ENCODE measurements at regions not wholly inside any gene's neighbourhood (a gene's known extent, or its start where the extent isn't known, plus 50 kb on each side); places are given as distances from the start of the nearest gene placed in this dataset.
"Not testable (repeated sequence)": the region's sequence is repeated elsewhere in the genome, so short reads cannot be mapped to it uniquely, and the experiment has no call there.

- DNase-seq = no peak
Observed at GRCh38 chr1:103344930-103345329, 180.6 kb upstream of the RNPC3 start.

DNA sequence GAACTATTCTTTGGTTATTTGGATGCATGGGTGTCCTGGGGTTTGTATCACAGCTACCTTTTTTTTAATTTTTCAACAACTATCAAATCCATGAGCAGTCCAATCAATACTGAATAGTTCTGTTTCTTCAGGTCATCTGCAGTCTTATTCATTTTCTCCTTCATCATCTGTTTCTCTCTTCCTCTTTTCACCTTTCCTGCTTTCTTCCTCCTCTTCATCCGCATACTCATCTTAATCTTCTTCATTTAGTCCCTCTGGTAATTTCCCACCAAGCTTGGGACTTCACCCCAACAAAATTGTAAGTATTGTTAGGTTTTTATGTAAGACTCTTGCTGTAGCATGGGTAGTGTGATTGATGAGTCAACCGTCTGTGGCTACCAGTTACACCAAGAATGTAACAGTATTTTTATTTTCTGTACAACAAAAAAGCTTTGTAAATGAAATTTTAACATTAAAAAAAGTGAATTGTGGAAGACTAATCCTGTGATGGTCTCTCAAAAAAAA lies 184.1 kb upstream of the RNPC3 start:
- DNase-seq = no peak

- DNase-seq = no peak
Observed at GRCh38 chr1:103337779-103338178, 187.7 kb upstream of the RNPC3 start.

- DNase-seq = no peak
Observed at GRCh38 chr1:103336408-103336807, 189.1 kb upstream of the RNPC3 start.

DNA sequence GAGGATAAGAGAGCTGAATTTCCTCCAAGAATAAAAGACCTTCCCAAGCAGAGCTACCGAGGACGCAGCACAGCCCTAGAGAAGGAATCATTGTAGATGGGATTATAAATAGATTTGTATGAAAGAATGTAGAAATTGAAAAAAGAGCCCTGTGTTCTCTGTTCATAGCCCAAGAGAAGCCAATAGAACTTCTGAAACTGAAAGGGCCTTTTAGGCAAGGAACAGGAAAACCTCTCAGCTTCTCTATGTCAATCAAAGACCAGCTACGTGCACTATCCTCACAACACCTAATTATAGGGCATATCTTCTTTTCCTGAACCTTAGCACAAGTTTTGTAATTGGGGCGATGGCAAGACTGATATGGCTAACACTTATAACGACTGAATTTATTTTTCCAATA lies 192.4 kb upstream of the RNPC3 start:
- no peak for DNase-seq

DNA sequence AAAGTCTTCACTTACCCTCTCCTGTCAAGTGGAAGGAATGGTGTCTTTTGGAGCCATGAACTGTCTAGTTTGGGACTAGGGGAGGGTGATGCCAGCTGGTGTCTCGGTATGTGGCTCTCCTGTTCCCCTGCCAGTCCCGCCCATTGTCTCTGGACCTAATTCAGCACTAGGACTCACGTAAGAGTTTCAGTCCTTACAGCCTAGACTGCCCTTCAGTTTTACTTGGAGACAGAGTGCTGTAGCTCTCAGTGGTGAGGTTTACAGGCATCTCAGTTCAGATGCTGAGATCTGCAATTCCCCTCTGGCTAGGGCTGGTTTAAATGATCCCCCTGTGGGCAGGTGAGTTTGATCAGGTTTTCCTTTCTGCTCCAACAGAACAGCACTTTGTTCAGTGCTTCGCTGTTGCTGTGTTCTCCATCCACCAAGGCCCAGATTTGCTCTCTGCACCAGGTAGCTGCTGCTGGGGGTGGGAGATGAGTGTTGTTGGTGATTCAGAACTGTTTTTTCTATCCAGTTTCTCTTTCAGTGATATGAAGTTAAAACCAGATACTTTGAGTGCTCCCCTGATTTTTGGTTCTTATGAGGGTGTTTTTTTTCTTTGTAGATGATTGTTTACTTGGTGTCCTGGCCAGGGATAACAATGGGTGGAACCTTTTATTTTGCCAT lies 198.3 kb upstream of the RNPC3 start:
- no peak for DNase-seq

DNA sequence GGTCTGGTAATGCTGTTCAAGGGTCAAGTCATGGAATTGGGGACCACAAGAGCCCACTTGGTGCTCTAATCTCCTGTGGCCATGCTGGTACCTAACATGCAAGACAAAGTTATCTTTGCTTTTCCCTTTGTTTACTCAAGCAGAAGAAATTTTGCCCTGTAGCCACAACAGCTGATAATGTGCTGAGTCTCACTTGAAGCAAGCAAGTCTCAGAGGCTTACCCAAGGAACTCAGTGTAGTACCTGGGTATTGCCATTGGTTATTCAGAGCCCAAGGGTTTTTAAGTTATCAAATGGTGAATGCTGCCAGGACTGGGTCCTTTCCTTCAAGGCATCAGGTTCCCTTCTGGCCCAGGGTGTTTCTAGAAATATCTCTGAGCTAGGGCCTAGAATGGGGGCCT lies 198.9 kb upstream of the RNPC3 start:
- no peak for DNase-seq

- DNase-seq = no peak
Observed at GRCh38 chr1:103309786-103310185, 201.5 kb upstream of the COL11A1 start.

GRCh38 chr1:103307751-103308150 lies 199.4 kb upstream of the COL11A1 start:
- no peak for DNase-seq

GRCh38 chr1:103283841-103284669 lies 175.7 kb upstream of the COL11A1 start:
- no peak for DNase-seq

DNA sequence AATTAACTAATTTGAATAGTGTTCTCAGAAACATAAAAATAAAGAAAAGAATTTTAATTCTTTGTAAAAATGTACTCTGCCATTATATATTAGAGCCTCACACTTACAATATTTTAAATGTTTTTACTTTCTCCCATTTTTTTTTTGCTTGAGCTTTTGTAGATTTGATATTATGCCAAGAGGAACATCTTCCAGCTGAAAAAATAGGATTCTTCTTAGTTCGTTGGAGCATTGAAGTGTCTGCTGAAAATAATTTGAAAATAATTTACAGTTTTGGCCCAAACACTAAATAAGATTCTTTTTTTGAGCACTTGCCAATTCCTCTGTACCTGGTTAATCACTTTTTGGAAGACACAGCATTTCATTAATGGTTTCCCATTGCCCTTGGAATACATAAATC lies 175.0 kb upstream of the COL11A1 start:
- DNase-seq = no peak

DNA sequence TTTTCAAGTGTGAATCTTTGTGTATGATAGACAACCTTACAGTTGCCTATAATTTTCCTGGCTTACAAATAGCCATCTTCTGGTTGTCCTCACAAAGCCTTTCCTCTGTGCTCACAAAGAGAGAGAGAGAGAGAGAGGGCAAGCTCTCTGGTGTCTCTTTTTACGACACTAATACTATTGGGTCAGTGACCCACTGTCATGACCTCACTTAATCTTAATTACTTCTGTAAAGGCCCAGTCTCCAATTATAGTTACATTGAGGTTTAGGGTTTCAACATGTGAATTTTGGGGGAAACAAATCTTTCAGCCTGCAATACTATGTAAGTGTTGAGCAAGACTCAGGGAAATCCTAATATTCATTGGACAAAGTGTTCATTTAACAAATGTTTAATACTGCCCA lies 167.4 kb upstream of the COL11A1 start:
- DNase-seq = no peak

DNA sequence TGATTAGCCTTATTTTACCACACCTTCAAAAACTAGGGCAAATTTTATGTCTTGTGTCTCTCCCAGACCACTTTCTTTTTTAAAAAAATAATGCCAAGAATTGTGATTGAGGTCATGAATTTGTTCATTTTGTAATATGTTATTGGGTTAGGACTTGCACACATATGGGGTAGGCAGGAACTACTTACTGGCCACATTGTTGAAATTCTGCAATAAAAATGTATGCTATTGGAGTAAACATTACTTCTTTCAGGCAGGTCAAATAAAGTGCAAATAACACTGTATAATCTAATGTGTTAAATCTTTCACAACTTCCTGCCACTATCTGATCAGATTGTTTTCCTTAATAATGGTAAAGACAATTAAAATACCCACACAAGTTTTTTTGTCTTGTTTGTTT lies 166.6 kb upstream of the COL11A1 start:
- no peak for DNase-seq

DNA sequence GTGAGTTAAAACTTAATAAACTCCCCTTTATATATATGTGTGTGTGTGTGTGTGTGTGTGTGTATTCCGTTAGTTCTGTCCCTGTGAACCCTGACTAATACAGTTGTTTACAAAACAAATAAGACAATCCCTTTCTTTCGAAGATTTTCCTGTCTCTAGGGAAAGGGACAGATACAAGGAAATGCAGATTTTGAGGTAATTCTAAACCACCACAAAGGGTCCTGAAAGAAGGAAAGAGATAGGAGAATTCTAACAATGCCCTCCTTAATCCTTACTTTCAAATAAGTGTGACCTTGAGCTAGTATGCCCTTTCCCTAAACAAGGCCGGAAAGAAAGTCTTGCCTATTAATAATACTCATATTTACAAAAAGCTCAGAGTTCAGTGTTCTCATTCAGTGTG lies 164.8 kb upstream of the COL11A1 start:
- DNase-seq = no peak

- DNase-seq = not testable (repeated sequence)
Observed at GRCh38 chr1:103271471-103271870, 163.1 kb upstream of the COL11A1 start.

- DNase-seq = no peak
Observed at GRCh38 chr1:103267893-103268292, 159.6 kb upstream of the COL11A1 start.

GRCh38 chr1:103267266-103267665 lies 158.9 kb upstream of the COL11A1 start:
- no peak for DNase-seq

GRCh38 chr1:103266036-103266435 lies 157.7 kb upstream of the COL11A1 start:
- no peak for DNase-seq

DNA sequence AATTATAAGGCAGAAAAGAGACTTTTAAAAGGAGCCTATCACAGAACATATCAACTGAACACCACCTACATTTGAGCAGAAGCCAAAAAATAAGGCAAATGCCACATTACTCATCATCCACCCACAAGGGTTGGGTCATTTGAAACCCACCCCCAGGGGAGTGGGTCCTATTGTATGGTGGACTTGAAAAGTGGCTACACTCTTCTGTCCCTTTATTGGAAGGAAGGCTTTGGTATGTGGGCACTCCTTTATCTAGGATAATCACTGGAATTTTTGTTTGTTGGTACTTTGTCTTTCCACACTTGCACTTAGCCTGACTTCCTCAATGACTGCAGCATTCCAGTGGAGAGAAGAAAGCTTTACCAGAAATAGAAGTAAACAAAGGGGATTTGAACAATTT lies 157.2 kb upstream of the COL11A1 start:
- no peak for DNase-seq

- no peak for DNase-seq
Observed at GRCh38 chr1:103259982-103260381, 151.7 kb upstream of the COL11A1 start.

- no peak for DNase-seq
Observed at GRCh38 chr1:103256490-103256889, 148.2 kb upstream of the COL11A1 start.

DNA sequence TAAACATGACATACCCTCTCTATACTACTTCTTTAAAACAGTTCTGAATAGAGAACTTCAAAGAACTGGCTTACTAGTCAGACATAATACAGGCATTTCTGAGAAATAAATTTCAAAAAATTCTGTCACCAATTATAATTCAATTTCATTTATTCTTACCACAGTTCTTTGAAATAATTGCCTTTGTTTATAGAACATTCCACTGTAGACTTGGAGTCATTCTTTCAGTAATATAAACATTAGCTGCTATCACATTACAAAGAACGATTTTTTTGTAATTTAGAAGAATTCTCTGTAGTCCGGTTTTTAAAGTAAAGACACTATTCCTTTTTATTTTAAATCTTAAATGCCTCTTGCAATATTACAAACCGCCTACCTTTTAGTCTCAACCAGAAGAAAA lies 146.4 kb upstream of the COL11A1 start:
- DNase-seq = no peak

DNA sequence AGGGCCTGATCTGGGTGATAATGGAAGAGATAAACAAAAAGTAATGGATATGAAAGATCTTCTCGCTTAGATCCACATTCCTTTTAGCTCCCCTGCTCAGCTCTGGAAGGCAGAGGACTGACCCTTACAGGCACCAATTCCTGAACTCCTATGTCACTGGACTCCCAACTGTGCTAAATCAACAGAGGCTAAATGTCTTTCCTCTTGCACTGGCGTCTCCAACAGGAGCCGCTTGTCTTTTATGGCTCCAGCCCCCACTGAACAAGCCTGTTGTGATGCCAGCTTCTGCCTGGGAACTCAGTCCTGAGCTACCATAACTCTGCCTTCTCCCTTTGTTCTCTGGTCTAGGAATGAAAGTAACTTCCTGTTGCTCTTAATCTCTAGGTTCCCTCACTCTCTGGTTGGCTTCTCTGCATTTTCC lies 142.1 kb upstream of the COL11A1 start:
- DNase-seq = no peak

GRCh38 chr1:103248417-103249102 lies 140.2 kb upstream of the COL11A1 start:
- DNase-seq = no peak
